ENCODE measurements at regions not wholly inside any gene's neighbourhood (a gene's known extent, or its start where the extent isn't known, plus 50 kb on each side); places are given as distances from the start of the nearest gene placed in this dataset.
A peak's percentile ranks its signal among the peaks of the same experiment; 100 is the strongest.

- ChIA-PET CTCF (no interaction called here), POLR2A (no interaction called here)
- Mint-ChIP-seq H3K27me3 (peaks cover 6 to 36% (median 19%) of the 10 kb centered on the region in 5 donors), H3K27ac (no peak overlapping the region), H3K4me3 (no peak overlapping the region), H3K9me3 (no peaks in the 10 kb centered on the region), H3K36me3 (no peaks in the 10 kb centered on the region), H3K4me1 (no peaks in the 10 kb centered on the region)
- Histone ChIP-seq H3K36me3 (ENCODE audit: control insufficient read depth in 2 of 3, insufficient read depth in 3 of 3, low read length in 3 of 3) (no peaks in the 10 kb centered on the region), H3K27me3 (ENCODE audit: control insufficient read depth in 2 of 2, insufficient read depth in 2 of 2, low read length in 2 of 2) (no peaks in the 10 kb centered on the region), H3K9me3 (ENCODE audit: control insufficient read depth in 2 of 3, low read length in 3 of 3) (no peaks in the 10 kb centered on the region), H3K4me3 (ENCODE audit: low read length) (no peak overlapping the region), H3K27ac (ENCODE audit: low read depth, low read length) (no peak overlapping the region), H3K4me1 (ENCODE audit: control insufficient read depth in 2 of 2, insufficient read depth in 2 of 2, low read length in 2 of 2) (no peaks in the 10 kb centered on the region)
- intact Hi-C loops (cut with micrococcal nuclease): no loop called here
- ATAC-seq (no peak), DNase-seq (no peak)
Measured at GRCh38 chr14:23864259-23864658, 89.3 kb upstream of the DHRS4 start.

DNA sequence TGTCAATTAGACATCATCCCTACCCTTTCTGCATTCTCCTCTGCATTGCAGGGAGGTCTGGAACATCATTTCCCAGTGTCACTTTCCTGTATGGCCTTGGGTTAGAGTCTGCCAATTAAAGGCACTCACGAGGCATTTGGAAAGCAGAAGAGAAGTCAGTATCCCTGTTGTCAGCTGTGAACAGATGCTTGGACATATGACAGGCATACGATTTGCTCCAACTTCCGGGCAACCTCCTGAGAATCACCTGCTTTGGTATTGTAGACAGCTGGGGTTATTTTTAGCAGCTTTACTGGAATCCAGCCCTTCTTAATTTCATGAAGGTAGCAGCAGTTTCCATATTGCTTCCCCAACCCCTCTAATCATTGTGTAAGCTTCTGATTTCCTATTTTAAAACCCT lies 88.7 kb upstream of the DHRS4 start:
- intact Hi-C loops (cut with micrococcal nuclease): no loop called here
- H3K36me3 ChIP-seq (ENCODE audit: control insufficient read depth in 2 of 3, insufficient read depth in 3 of 3, low read length in 3 of 3): no peaks in the 10 kb centered on the region
- DNase-seq (no peak), ATAC-seq (no peak)
- H3K4me1 Mint-ChIP-seq: no peaks in the 10 kb centered on the region
- no peak overlapping the region for H3K4me3 Mint-ChIP-seq
- H3K27ac Mint-ChIP-seq: no peak overlapping the region
- H3K36me3 Mint-ChIP-seq: no peaks in the 10 kb centered on the region
- H3K27me3 Mint-ChIP-seq: peaks cover 8 to 42% (median 22%) of the 10 kb centered on the region in 5 donors
- H3K4me3 ChIP-seq (ENCODE audit: low read length): no peak overlapping the region
- no peaks in the 10 kb centered on the region for H3K4me1 ChIP-seq (ENCODE audit: control insufficient read depth in 2 of 2, insufficient read depth in 2 of 2, low read length in 2 of 2)
- H3K9me3 ChIP-seq (ENCODE audit: control insufficient read depth in 2 of 3, low read length in 3 of 3): no peaks in the 10 kb centered on the region
- CTCF ChIA-PET: no interaction called here
- H3K27me3 ChIP-seq (ENCODE audit: control insufficient read depth in 2 of 2, insufficient read depth in 2 of 2, low read length in 2 of 2): no peaks in the 10 kb centered on the region
- POLR2A ChIA-PET: no interaction called here
- H3K9me3 Mint-ChIP-seq: no peaks in the 10 kb centered on the region
- H3K27ac ChIP-seq (ENCODE audit: low read depth, low read length): no peak overlapping the region

DNA sequence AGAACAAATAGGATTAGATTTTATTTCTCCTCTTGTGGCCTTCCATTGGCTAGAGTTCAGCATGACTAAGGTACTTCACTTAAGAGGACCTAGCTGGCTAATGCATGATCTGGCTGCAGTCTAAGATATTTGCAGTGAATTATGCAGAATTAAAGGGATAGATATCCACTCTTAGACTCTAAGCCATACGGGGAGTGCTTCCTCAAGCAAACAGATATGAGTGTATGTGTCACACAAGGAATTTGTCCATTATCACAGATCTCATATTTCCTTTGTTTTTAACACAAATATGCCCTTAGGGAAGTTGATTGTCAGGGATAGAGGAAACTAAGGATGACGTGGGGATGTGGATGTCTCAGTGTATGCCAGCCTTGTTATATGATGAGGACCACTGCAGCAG lies 88.1 kb upstream of the DHRS4 start:
- Mint-ChIP-seq H3K4me3 (no peak overlapping the region), H3K27ac (no peak overlapping the region), H3K36me3 (no peaks in the 10 kb centered on the region), H3K27me3 (peaks cover 10 to 49% (median 26%) of the 10 kb centered on the region in 5 donors), H3K4me1 (no peaks in the 10 kb centered on the region), H3K9me3 (peaks cover 0 to 3% (median 0%) of the 10 kb centered on the region in 11 donors)
- no peak overlapping the region for H3K4me3 ChIP-seq (ENCODE audit: low read length)
- POLR2A ChIA-PET: no interaction called here
- DNase-seq (no peak), ATAC-seq (no peak)
- CTCF ChIA-PET: no interaction called here
- intact Hi-C loops (cut with micrococcal nuclease): no loop called here
- no peaks in the 10 kb centered on the region for H3K9me3 ChIP-seq (ENCODE audit: control insufficient read depth in 2 of 3, low read length in 3 of 3)
- no peak overlapping the region for H3K27ac ChIP-seq (ENCODE audit: low read depth, low read length)
- no peaks in the 10 kb centered on the region for H3K36me3 ChIP-seq (ENCODE audit: control insufficient read depth in 2 of 3, insufficient read depth in 3 of 3, low read length in 3 of 3)
- H3K4me1 ChIP-seq (ENCODE audit: control insufficient read depth in 2 of 2, insufficient read depth in 2 of 2, low read length in 2 of 2): no peaks in the 10 kb centered on the region
- H3K27me3 ChIP-seq (ENCODE audit: control insufficient read depth in 2 of 2, insufficient read depth in 2 of 2, low read length in 2 of 2): no peaks in the 10 kb centered on the region

- Histone ChIP-seq H3K9me3 (ENCODE audit: control insufficient read depth in 2 of 3, low read length in 3 of 3) (no peaks in the 10 kb centered on the region), H3K27ac (ENCODE audit: low read depth, low read length) (no peak overlapping the region), H3K27me3 (ENCODE audit: control insufficient read depth in 2 of 2, insufficient read depth in 2 of 2, low read length in 2 of 2) (no peaks in the 10 kb centered on the region), H3K36me3 (ENCODE audit: control insufficient read depth in 2 of 3, insufficient read depth in 3 of 3, low read length in 3 of 3) (no peaks in the 10 kb centered on the region), H3K4me1 (ENCODE audit: control insufficient read depth in 2 of 2, insufficient read depth in 2 of 2, low read length in 2 of 2) (no peaks in the 10 kb centered on the region), H3K4me3 (ENCODE audit: low read length) (no peak overlapping the region)
- ATAC-seq: no peak
- POLR2A ChIA-PET: no interaction called here
- Mint-ChIP-seq H3K9me3 (peaks cover 0 to 6% (median 0%) of the 10 kb centered on the region in 11 donors), H3K27ac (no peak overlapping the region), H3K4me3 (no peak overlapping the region), H3K36me3 (no peaks in the 10 kb centered on the region), H3K27me3 (peaks cover 13 to 54% (median 30%) of the 10 kb centered on the region in 5 donors), H3K4me1 (no peaks in the 10 kb centered on the region)
- intact Hi-C loops (cut with micrococcal nuclease): no loop called here
- DNase-seq: no peak
- CTCF ChIA-PET: no interaction called here
Measured at GRCh38 chr14:23866269-23866668, 87.3 kb upstream of the DHRS4 start.

- H3K27me3 ChIP-seq (ENCODE audit: control insufficient read depth in 2 of 2, insufficient read depth in 2 of 2, low read length in 2 of 2): no peaks in the 10 kb centered on the region
- intact Hi-C loops (cut with micrococcal nuclease): no loop called here
- no peak overlapping the region for H3K4me3 ChIP-seq (ENCODE audit: low read length)
- ATAC-seq (no peak), DNase-seq (no peak)
- Mint-ChIP-seq H3K9me3 (peaks cover 0 to 6% (median 0%) of the 10 kb centered on the region in 11 donors), H3K4me3 (no peak overlapping the region), H3K27ac (no peak overlapping the region), H3K4me1 (no peaks in the 10 kb centered on the region), H3K36me3 (no peaks in the 10 kb centered on the region), H3K27me3 (peaks cover 11 to 55% (median 34%) of the 10 kb centered on the region in 5 donors)
- H3K27ac ChIP-seq (ENCODE audit: low read depth, low read length): no peak overlapping the region
- H3K36me3 ChIP-seq (ENCODE audit: control insufficient read depth in 2 of 3, insufficient read depth in 3 of 3, low read length in 3 of 3): no peaks in the 10 kb centered on the region
- POLR2A ChIA-PET: no interaction called here
- CTCF ChIA-PET: no interaction called here
- H3K4me1 ChIP-seq (ENCODE audit: control insufficient read depth in 2 of 2, insufficient read depth in 2 of 2, low read length in 2 of 2): no peaks in the 10 kb centered on the region
- no peaks in the 10 kb centered on the region for H3K9me3 ChIP-seq (ENCODE audit: control insufficient read depth in 2 of 3, low read length in 3 of 3)
Measured at GRCh38 chr14:23869078-23869719, 84.4 kb upstream of the DHRS4 start.

DNA sequence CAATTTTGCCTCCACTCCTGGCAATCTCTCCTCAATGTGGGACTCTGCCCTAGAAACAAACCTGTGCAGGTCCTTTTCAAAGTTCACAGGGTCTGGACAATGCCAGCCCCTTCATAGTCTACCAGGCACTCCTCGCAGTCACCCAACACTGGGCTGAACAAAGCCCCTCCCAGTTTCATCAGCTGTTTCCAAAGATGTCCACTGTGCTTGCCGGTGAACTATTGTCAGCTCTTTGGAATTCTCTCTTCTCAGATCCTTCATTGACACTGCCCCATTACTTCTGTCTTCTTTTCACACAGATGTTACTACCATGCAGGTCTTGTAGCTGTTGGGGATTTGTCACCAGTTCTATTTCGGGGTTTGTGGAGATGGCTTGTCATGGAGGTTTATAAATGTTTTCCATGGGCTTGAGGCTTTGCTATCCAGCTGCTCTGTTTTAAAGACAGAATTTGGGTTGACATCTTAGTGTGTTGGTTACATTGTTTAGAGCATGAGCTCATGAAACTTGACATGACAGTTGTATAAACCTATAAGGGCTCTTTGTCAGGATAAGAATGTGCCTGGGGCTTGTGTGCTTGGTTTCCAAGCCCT lies 77.3 kb upstream of the DHRS4 start:
- H3K36me3 ChIP-seq (ENCODE audit: control insufficient read depth in 2 of 3, insufficient read depth in 3 of 3, low read length in 3 of 3): no peaks in the 10 kb centered on the region
- no peaks in the 10 kb centered on the region for H3K27me3 ChIP-seq (ENCODE audit: control insufficient read depth in 2 of 2, insufficient read depth in 2 of 2, low read length in 2 of 2)
- H3K4me3 Mint-ChIP-seq: no peak overlapping the region
- H3K9me3 ChIP-seq (ENCODE audit: control insufficient read depth in 2 of 3, low read length in 3 of 3): no peaks in the 10 kb centered on the region
- ChIA-PET CTCF (no interaction called here), POLR2A (no interaction called here)
- H3K4me1 ChIP-seq (ENCODE audit: control insufficient read depth in 2 of 2, insufficient read depth in 2 of 2, low read length in 2 of 2): no peaks in the 10 kb centered on the region
- no peak for DNase-seq
- peaks cover 0 to 4% (median 0%) of the 10 kb centered on the region in 11 donors for H3K9me3 Mint-ChIP-seq
- intact Hi-C loops (cut with micrococcal nuclease): no loop called here
- no peak overlapping the region for H3K4me3 ChIP-seq (ENCODE audit: low read length)
- no peaks in the 10 kb centered on the region for H3K4me1 Mint-ChIP-seq
- H3K27ac ChIP-seq (ENCODE audit: low read depth, low read length): no peak overlapping the region
- ATAC-seq: no peak
- H3K27me3 Mint-ChIP-seq: peaks cover 0 to 23% (median 13%) of the 10 kb centered on the region in 5 donors
- peak overlapping the region in 1 of 9 donors; percentile 25 for H3K27ac Mint-ChIP-seq
- peaks cover 0 to 3% (median 0%) of the 10 kb centered on the region in 5 donors for H3K36me3 Mint-ChIP-seq

- ATAC-seq (no peak), DNase-seq (no peak)
Measured at GRCh38 chr14:23877111-23877510, 76.5 kb upstream of the DHRS4 start.

More at GRCh38 chr14:23877111-23877510, 76.5 kb upstream of the DHRS4 start:
- Mint-ChIP-seq H3K27ac (no peak overlapping the region), H3K9me3 (peaks cover 0 to 4% (median 0%) of the 10 kb centered on the region in 11 donors), H3K36me3 (peaks cover 0 to 3% (median 0%) of the 10 kb centered on the region in 5 donors), H3K4me1 (no peaks in the 10 kb centered on the region), H3K27me3 (peaks cover 0 to 23% (median 13%) of the 10 kb centered on the region in 5 donors), H3K4me3 (no peak overlapping the region)
- Histone ChIP-seq H3K36me3 (ENCODE audit: control insufficient read depth in 2 of 3, insufficient read depth in 3 of 3, low read length in 3 of 3) (no peaks in the 10 kb centered on the region), H3K9me3 (ENCODE audit: control insufficient read depth in 2 of 3, low read length in 3 of 3) (no peaks in the 10 kb centered on the region), H3K27ac (ENCODE audit: low read depth, low read length) (no peak overlapping the region), H3K27me3 (ENCODE audit: control insufficient read depth in 2 of 2, insufficient read depth in 2 of 2, low read length in 2 of 2) (no peaks in the 10 kb centered on the region), H3K4me3 (ENCODE audit: low read length) (no peak overlapping the region), H3K4me1 (ENCODE audit: control insufficient read depth in 2 of 2, insufficient read depth in 2 of 2, low read length in 2 of 2) (no peaks in the 10 kb centered on the region)
- intact Hi-C loops (cut with micrococcal nuclease): no loop called here
- ChIA-PET CTCF (no interaction called here), POLR2A (no interaction called here)

Measured in naive thymus-derived CD4-positive, alpha-beta T cell (primary cell).